ENCODE measurements at regions not wholly inside any gene's neighbourhood (a gene's known extent, or its start where the extent isn't known, plus 50 kb on each side); places are given as distances from the start of the nearest gene placed in this dataset.

DNA sequence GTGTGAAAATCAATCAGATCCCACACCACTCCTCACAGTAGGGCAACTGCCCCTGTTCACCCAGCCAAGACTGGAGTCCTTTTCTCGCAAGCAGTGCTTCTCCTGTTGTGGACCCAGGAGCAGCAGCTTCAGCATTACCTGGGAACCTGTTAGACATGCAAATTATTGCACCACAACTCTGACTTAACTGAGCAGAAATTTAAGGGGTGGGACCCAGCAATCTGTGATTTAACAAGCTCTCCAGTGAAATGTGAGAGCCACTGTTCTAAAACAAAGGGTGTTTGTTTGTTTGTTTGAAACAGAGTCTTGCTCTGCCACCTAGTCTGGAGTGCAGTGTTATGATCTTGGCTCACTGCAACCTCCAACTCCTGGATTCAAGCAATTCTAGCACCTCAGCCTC is 591.4 kb downstream of the SOX6 start:
- 96% methylated on average over 1 of the region's 1 CpG for WGBS (ENCODE audit: low lambda C conversion rate, missing lambda C conversion rate)
- H2AFZ ChIP-seq = no peak overlapping the region
- no peaks in the 10 kb centered on the region for H3K9me2 ChIP-seq (replicated peaks; ENCODE audit: insufficient read depth)
- H3K4me2 ChIP-seq = no peak overlapping the region
- H3K27me3 ChIP-seq = no peaks in the 10 kb centered on the region
- DNase-seq (ENCODE audit: low spot score) = no peak
- no peaks in the 10 kb centered on the region for H3K9me3 ChIP-seq (ENCODE audit: low read depth)
- H3K36me3 ChIP-seq (replicated peaks; ENCODE audit: insufficient read depth, low read depth) = no peaks in the 10 kb centered on the region
- peaks cover 17% of the 10 kb centered on the region for H3K4me1 ChIP-seq (ENCODE audit: insufficient read depth)
- H3K79me2 ChIP-seq = no peaks in the 10 kb centered on the region
- TF ChIP-seq EZH2phosphoT487 (IDR thresholded peaks at IDR 0.05; ENCODE audit: low read depth, severe bottlenecking, unreplicated experiment) (no peak), EZH2 (IDR thresholded peaks at IDR 0.05; ENCODE audit: borderline replicate concordance) (no peak)
- TF ChIP-seq, protein P1, sequence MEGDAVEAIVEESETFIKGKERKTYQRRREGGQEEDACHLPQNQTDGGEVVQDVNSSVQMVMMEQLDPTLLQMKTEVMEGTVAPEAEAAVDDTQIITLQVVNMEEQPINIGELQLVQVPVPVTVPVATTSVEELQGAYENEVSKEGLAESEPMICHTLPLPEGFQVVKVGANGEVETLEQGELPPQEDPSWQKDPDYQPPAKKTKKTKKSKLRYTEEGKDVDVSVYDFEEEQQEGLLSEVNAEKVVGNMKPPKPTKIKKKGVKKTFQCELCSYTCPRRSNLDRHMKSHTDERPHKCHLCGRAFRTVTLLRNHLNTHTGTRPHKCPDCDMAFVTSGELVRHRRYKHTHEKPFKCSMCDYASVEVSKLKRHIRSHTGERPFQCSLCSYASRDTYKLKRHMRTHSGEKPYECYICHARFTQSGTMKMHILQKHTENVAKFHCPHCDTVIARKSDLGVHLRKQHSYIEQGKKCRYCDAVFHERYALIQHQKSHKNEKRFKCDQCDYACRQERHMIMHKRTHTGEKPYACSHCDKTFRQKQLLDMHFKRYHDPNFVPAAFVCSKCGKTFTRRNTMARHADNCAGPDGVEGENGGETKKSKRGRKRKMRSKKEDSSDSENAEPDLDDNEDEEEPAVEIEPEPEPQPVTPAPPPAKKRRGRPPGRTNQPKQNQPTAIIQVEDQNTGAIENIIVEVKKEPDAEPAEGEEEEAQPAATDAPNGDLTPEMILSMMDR (IDR thresholded peaks at IDR 0.05; ENCODE audit: poor library complexity) = no peak
- no peak overlapping the region for H3K4me3 ChIP-seq
- H4K20me1 ChIP-seq (ENCODE audit: insufficient read depth, poor library complexity, severe bottlenecking) = no peaks in the 10 kb centered on the region
- H3K27ac ChIP-seq = no peak overlapping the region

DNA sequence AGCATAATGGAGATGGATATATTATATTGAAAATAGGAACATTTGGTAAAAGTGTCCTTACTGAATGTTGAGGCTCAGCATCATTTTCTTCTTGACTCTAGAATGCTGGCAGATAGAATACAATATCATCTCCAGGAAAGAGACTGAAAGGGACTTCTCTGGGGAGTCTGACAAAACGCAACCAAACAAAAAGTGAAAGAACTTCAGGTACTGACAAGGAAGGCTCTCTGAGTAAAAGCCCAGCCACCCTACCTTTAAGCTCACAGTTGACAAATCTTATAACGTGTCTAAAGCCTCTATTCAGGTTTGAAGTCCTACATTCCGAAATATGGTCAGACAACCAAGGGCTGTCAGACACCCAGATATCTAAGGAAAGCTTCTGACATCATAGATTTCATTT is 590.8 kb downstream of the SOX6 start:
- Histone ChIP-seq H3K4me3 (no peak overlapping the region), H3K27me3 (no peaks in the 10 kb centered on the region), H3K9me3 (ENCODE audit: low read depth) (no peaks in the 10 kb centered on the region), H2AFZ (no peak overlapping the region), H3K27ac (no peak overlapping the region), H3K9me2 (replicated peaks; ENCODE audit: insufficient read depth) (no peaks in the 10 kb centered on the region), H3K4me2 (no peak overlapping the region), H3K79me2 (no peaks in the 10 kb centered on the region), H3K4me1 (ENCODE audit: insufficient read depth) (peaks cover 17% of the 10 kb centered on the region), H3K36me3 (replicated peaks; ENCODE audit: insufficient read depth, low read depth) (no peaks in the 10 kb centered on the region), H4K20me1 (ENCODE audit: insufficient read depth, poor library complexity, severe bottlenecking) (no peaks in the 10 kb centered on the region)
- WGBS (ENCODE audit: low lambda C conversion rate, missing lambda C conversion rate) = 86% methylated on average over 3 of the region's 3 CpGs
- TF ChIP-seq EZH2phosphoT487 (IDR thresholded peaks at IDR 0.05; ENCODE audit: low read depth, severe bottlenecking, unreplicated experiment) = no peak
- TF ChIP-seq, protein P1 (IDR thresholded peaks at IDR 0.05; ENCODE audit: poor library complexity) = no peak
- TF ChIP-seq EZH2 (IDR thresholded peaks at IDR 0.05; ENCODE audit: borderline replicate concordance) = no peak
- DNase-seq (ENCODE audit: low spot score) = no peak

DNA sequence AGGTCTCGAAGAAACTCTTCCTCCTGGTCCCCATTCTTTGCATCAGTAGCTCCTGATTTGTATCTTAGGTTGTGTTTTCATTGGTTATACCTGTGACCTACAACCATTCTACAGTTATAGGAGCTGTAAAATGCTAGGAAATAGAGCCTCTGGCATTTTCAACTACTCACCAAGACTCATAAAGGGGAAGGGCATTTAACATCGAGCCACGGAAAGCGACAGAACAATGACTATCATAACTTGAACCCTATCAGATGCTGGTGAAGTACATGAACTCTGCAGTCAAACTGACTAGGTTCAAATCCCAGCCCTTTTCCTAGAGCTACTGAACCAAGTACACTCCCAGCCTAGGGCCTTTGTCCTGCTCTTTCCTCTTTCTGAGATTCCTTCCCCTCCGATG is 588.0 kb downstream of the SOX6 start:
- Histone ChIP-seq H3K36me3 (replicated peaks; ENCODE audit: insufficient read depth, low read depth) (no peaks in the 10 kb centered on the region), H3K4me1 (ENCODE audit: insufficient read depth) (peaks cover 17% of the 10 kb centered on the region), H3K27ac (peak overlapping the region; percentile 81), H3K9me3 (ENCODE audit: low read depth) (no peaks in the 10 kb centered on the region), H3K79me2 (no peaks in the 10 kb centered on the region), H3K27me3 (no peaks in the 10 kb centered on the region), H3K4me3 (no peak overlapping the region), H2AFZ (no peak overlapping the region), H3K9me2 (replicated peaks; ENCODE audit: insufficient read depth) (no peaks in the 10 kb centered on the region), H4K20me1 (ENCODE audit: insufficient read depth, poor library complexity, severe bottlenecking) (no peaks in the 10 kb centered on the region), H3K4me2 (no peak overlapping the region)
- TF ChIP-seq EZH2 (IDR thresholded peaks at IDR 0.05; ENCODE audit: borderline replicate concordance) (no peak), EZH2phosphoT487 (IDR thresholded peaks at IDR 0.05; ENCODE audit: low read depth, severe bottlenecking, unreplicated experiment) (no peak)
- TF ChIP-seq, protein P1 (IDR thresholded peaks at IDR 0.05; ENCODE audit: poor library complexity) = no peak
- 94% methylated on average over 5 of the region's 5 CpGs for WGBS (ENCODE audit: low lambda C conversion rate, missing lambda C conversion rate)
- DNase-seq (ENCODE audit: low spot score) = no peak

DNA sequence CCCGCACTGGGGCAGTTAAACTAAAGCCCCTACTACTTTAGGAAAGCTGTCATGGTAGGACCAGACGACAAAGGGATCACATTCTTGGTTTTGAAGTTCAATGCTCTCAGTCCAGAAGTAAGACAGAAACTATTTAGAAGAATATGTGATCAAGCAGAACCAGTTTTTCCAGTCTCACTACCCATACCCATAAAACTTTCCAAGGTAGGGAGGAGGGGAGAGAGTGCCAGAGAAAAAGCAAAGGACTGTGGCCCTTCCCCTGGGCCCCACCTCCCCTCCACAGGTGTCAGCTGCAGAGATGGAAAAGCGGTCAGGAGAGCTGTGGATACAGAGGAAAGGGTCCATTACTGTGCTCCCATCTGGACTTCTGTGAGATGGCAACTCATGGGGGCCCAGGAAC is 587.1 kb downstream of the SOX6 start:
- Histone ChIP-seq H3K9me3 (ENCODE audit: low read depth) (no peaks in the 10 kb centered on the region), H3K36me3 (replicated peaks; ENCODE audit: insufficient read depth, low read depth) (no peaks in the 10 kb centered on the region), H3K4me2 (peak overlapping the region; percentile 14), H3K9me2 (replicated peaks; ENCODE audit: insufficient read depth) (no peaks in the 10 kb centered on the region), H3K4me3 (no peak overlapping the region), H2AFZ (no peak overlapping the region), H3K27ac (peak overlapping the region; percentile 81), H4K20me1 (ENCODE audit: insufficient read depth, poor library complexity, severe bottlenecking) (no peaks in the 10 kb centered on the region), H3K4me1 (ENCODE audit: insufficient read depth) (peaks cover 22% of the 10 kb centered on the region), H3K27me3 (no peaks in the 10 kb centered on the region), H3K79me2 (no peaks in the 10 kb centered on the region)
- TF ChIP-seq EZH2phosphoT487 (IDR thresholded peaks at IDR 0.05; ENCODE audit: low read depth, severe bottlenecking, unreplicated experiment) (no peak), EZH2 (IDR thresholded peaks at IDR 0.05; ENCODE audit: borderline replicate concordance) (no peak)
- TF ChIP-seq, protein P1 (IDR thresholded peaks at IDR 0.05; ENCODE audit: poor library complexity) = no peak
- peak; percentile 68 for DNase-seq (ENCODE audit: low spot score)
- 58% methylated on average over 3 of the region's 3 CpGs for WGBS (ENCODE audit: low lambda C conversion rate, missing lambda C conversion rate)
